ENCODE measurements at regions not wholly inside any gene's neighbourhood (a gene's known extent, or its start where the extent isn't known, plus 50 kb on each side); places are given as distances from the start of the nearest gene placed in this dataset.

- TF ChIP-seq SPI1 (IDR thresholded peaks at IDR 0.05; ENCODE audit: borderline replicate concordance, insufficient read depth, low read depth, low read length) = no peak
Observed at GRCh38 chr16:86919078-86919477, 340.7 kb downstream of the FOXL1 start (continued).

GRCh38 chr16:86919578-86920305 lies 341.4 kb downstream of the FOXL1 start:
- in situ Hi-C loops (cut with MboI) = no loop called here
- ChIA-PET RAD21 (ENCODE audit: unreplicated experiment) (no interaction called here), POLR2A (no interaction called here), CTCF (no interaction called here), SMC1A (ENCODE audit: uncharacterized antibody, unreplicated experiment) (no interaction called here)
- intact Hi-C loops (cut with micrococcal nuclease; ENCODE audit: unreplicated experiment) = no loop called here
- H3K9ac ChIP-seq (ENCODE audit: control insufficient read depth, insufficient read depth, low read length) = no peak overlapping the region
- H3K4me2 ChIP-seq (ENCODE audit: control insufficient read depth, insufficient read depth) = no peak overlapping the region
- no peak overlapping the region for H2AFZ ChIP-seq (ENCODE audit: control insufficient read depth, low read depth, low read length)
- H3K36me3 ChIP-seq (ENCODE audit: control insufficient read depth in 2 of 2, insufficient read depth in 2 of 2, low read length in 1 of 2) = no peaks in the 10 kb centered on the region
- DNase-seq (ENCODE audit: low read depth, low spot score) (no peak), ATAC-seq (no peak), FAIRE-seq (no peak)
- no peak overlapping the region for H3K27ac ChIP-seq (ENCODE audit: control insufficient read depth, insufficient read depth)
- no peaks in the 10 kb centered on the region for H3K9me3 ChIP-seq (replicated peaks; ENCODE audit: control insufficient read depth, insufficient read depth, low read length)
- H4K20me1 ChIP-seq (ENCODE audit: control insufficient read depth, insufficient read depth) = no peaks in the 10 kb centered on the region
- no peaks in the 10 kb centered on the region for H3K79me2 ChIP-seq (ENCODE audit: control insufficient read depth, insufficient read depth, low read length)
- BruUV-seq (replicated peaks) = no TSS peak
- no peaks in the 10 kb centered on the region for H3K4me1 ChIP-seq (ENCODE audit: control insufficient read depth, insufficient read depth, low read length)
- H3K4me3 ChIP-seq = no peak overlapping the region
- H3K27me3 ChIP-seq (replicated peaks in 1 of 2; ENCODE audit: control insufficient read depth in 2 of 2, insufficient read depth in 2 of 2, low read length in 1 of 2) = peaks cover 0 to 2% of the 10 kb centered on the region in 2 experiments; a peak in 1 of 4 replicates
- WGBS (ENCODE audit: insufficient coverage, insufficient replicate concordance, low lambda C conversion rate, missing lambda C conversion rate) = 33% methylated on average over 28 of the region's 28 CpGs
- TF ChIP-seq NKRF (conservative IDR thresholded peaks at IDR 0.05) = no peak
- no peak for TF ChIP-seq SKIL (IDR thresholded peaks at IDR 0.05; ENCODE audit: low read depth, poor library complexity, severe bottlenecking)
- no peak for TF ChIP-seq DPF2 (IDR thresholded peaks at IDR 0.05)
- TF ChIP-seq RBBP5 (conservative IDR thresholded peaks at IDR 0.05) = no peak
- no peak for TF ChIP-seq PRDM15 (CRISPR knock-in tag; IDR thresholded peaks at IDR 0.05)
- TF ChIP-seq IKZF1 (conservative IDR thresholded peaks at IDR 0.05) = no peak
- TF ChIP-seq PKNOX1 (IDR thresholded peaks at IDR 0.05) = no peak
- TF ChIP-seq ZBTB4 (CRISPR knock-in tag; IDR thresholded peaks at IDR 0.05) = no peak
